Esophagus muscularis mucosa (tissue), 4 donors: ENCODE measurements at regions not wholly inside any gene's neighbourhood (a gene's known extent, or its start where the extent isn't known, plus 50 kb on each side); places are given as distances from the start of the nearest gene placed in this dataset.

Experiments used
- DNase-seq: peaks from one replicate; pipeline ENCODE4 v3.0.0-alpha.2; 2017; ENCODE audit errors: extremely low spot score
- H3K27ac ChIP-seq, 4 donors: fragments of 200-600 bp; sonication (generic); replicated peaks in 1 of 4; 1 replicate in 3 of 4; 2 replicates in 1 of 4; pipeline ENCODE4 v1.5.1; 2016 to 2019; ENCODE audit warnings: mild to moderate bottlenecking in 1 of 4
- H3K27me3 ChIP-seq, 4 donors: fragments of 200-600 bp; sonication (generic); one replicate each; pipeline versions ENCODE4 v1.5.1 to v1.6.0; 2016 to 2019
- H3K36me3 ChIP-seq, 4 donors: fragments of 200-600 bp; sonication (generic); one replicate each; pipeline ENCODE4 v1.5.1; 2016 to 2019
- H3K4me1 ChIP-seq, 4 donors: fragments of 200-600 bp; sonication (generic); one replicate each; pipeline ENCODE4 v1.5.1; 2016 to 2019
- H3K4me3 ChIP-seq, 4 donors: fragments of 200-600 bp; sonication (generic); 1 replicate in 2 of 4; 2 replicates in 2 of 4; pipeline ENCODE4 v1.5.1; 2016 to 2019; ENCODE audit warnings: mild to moderate bottlenecking in 4 of 4, moderate library complexity in 1 of 4
- H3K9me3 ChIP-seq, 4 donors: fragments of 200-600 bp; sonication (generic); 1 replicate in 3 of 4; 2 replicates in 1 of 4; pipeline ENCODE4 v1.5.1; 2016 to 2019
- EP300 ChIP-seq: sonication (generic); formaldehyde crosslinking; IDR thresholded peaks from one replicate; pipeline ENCODE4 v1.6.1; 2017; ENCODE audit warnings: antibody characterized with exemption
- POLR2A ChIP-seq: fragments of 450-650 bp; IDR thresholded peaks from one replicate; pipeline ENCODE4 v1.6.1; 2017; ENCODE audit warnings: antibody characterized with exemption, moderate library complexity, mild to moderate bottlenecking, low read depth
- POLR2AphosphoS5 ChIP-seq, 2 donors: sonication (generic); formaldehyde crosslinking; IDR thresholded peaks; one replicate each; pipeline ENCODE4 v1.6.1; 2017; ENCODE audit warnings: antibody characterized with exemption in 2 of 2
- WGBS: methylation state at CpG from one replicate; pipeline ENCODE4 v1.1.5; 2018; 5-methylcytosine and 5-hydroxymethylcytosine counted together
- intact Hi-C: fragments of 100-400 bp; cut with DNase I; formaldehyde crosslinking; loops from one replicate; pipeline ENCODE4 v1.15.1; 2023
- TF ChIP-seq, protein P1 (sequence below), 3 experiments: fragments of 200-600 bp in 2 of 3; fragments of 450-650 bp in 1 of 3; sonication (generic) in 2 of 3; IDR thresholded peaks; one replicate each; pipeline ENCODE4 v1.5.1; 2017 to 2019; ENCODE audit warnings: antibody characterized with exemption in 3 of 3, mild to moderate bottlenecking in 2 of 3, moderate library complexity in 1 of 3

DNA sequence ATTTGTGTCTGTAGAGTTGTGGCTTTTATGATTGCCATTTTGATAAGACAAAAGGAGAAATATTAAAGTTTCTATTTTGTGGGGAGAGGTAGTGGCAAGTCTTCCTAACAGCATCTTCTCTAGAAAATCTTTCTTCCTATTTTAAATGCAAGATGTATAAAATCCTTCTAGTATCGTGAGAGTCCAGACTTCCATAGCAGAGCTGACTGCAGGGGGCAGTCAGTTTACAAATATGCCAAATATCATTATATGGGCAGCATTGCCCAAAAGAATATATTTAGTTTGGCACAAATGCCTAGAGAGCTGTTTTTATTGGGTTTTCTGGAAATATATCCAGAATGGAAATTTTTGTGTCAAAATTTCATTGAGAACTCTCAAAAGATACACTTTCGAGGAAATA lies 82.1 kb upstream of the ALDH1A1 start:
- Histone ChIP-seq H3K27ac (no peak overlapping the region), H3K4me3 (no peak overlapping the region), H3K4me1 (peaks cover 5 to 41% (median 30%) of the 10 kb centered on the region in 4 donors), H3K36me3 (no peaks in the 10 kb centered on the region), H3K9me3 (no peaks in the 10 kb centered on the region), H3K27me3 (no peaks in the 10 kb centered on the region)
- intact Hi-C loops = loop anchor here (10.0 kb wide), 1 partner anchor 120 kb away; the partner anchor contains the start of gene ANXA1
- DNase-seq = no peak
- WGBS = 86% methylated on average over 2 of the region's 2 CpGs
- TF ChIP-seq, protein P1, sequence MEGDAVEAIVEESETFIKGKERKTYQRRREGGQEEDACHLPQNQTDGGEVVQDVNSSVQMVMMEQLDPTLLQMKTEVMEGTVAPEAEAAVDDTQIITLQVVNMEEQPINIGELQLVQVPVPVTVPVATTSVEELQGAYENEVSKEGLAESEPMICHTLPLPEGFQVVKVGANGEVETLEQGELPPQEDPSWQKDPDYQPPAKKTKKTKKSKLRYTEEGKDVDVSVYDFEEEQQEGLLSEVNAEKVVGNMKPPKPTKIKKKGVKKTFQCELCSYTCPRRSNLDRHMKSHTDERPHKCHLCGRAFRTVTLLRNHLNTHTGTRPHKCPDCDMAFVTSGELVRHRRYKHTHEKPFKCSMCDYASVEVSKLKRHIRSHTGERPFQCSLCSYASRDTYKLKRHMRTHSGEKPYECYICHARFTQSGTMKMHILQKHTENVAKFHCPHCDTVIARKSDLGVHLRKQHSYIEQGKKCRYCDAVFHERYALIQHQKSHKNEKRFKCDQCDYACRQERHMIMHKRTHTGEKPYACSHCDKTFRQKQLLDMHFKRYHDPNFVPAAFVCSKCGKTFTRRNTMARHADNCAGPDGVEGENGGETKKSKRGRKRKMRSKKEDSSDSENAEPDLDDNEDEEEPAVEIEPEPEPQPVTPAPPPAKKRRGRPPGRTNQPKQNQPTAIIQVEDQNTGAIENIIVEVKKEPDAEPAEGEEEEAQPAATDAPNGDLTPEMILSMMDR (IDR thresholded peaks at IDR 0.05) = no peak
- TF ChIP-seq EP300 (no peak), POLR2AphosphoS5 (IDR thresholded peaks at IDR 0.05) (no peak), POLR2A (no peak)

DNA sequence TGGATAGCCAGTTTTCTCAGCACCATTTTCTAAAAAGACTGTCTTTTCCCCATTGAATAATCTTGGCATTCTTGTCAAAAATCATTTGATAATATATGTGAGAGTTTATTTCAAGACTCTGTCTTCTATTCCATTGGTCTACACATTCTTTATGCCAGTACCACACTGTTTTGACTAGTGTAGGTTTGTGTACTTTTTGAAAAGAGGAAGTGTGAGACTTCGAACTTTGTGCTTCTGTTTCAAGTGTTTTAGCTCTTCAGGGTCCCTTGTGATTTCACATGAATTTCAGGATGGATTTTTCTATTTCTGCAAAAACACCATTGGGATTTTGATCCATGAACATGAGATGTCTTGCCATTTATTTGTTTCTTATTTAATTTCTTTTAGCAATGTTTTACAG lies 78.5 kb upstream of the ALDH1A1 start:
- no peaks in the 10 kb centered on the region for H3K9me3 ChIP-seq
- WGBS = 83% methylated on average over 1 of the region's 1 CpG
- peaks cover 0 to 5% (median 0%) of the 10 kb centered on the region in 4 donors for H3K4me1 ChIP-seq
- no peak overlapping the region for H3K4me3 ChIP-seq
- DNase-seq = no peak
- H3K36me3 ChIP-seq = no peaks in the 10 kb centered on the region
- TF ChIP-seq POLR2AphosphoS5 (IDR thresholded peaks at IDR 0.05) (no peak), POLR2A (no peak), EP300 (no peak)
- TF ChIP-seq, protein P1 (IDR thresholded peaks at IDR 0.05) = no peak
- H3K27ac ChIP-seq = no peak overlapping the region
- no peaks in the 10 kb centered on the region for H3K27me3 ChIP-seq
- intact Hi-C loops = loop anchor here (10.0 kb wide), 1 partner anchor 123 kb away; the partner anchor contains the start of gene ANXA1

DNA sequence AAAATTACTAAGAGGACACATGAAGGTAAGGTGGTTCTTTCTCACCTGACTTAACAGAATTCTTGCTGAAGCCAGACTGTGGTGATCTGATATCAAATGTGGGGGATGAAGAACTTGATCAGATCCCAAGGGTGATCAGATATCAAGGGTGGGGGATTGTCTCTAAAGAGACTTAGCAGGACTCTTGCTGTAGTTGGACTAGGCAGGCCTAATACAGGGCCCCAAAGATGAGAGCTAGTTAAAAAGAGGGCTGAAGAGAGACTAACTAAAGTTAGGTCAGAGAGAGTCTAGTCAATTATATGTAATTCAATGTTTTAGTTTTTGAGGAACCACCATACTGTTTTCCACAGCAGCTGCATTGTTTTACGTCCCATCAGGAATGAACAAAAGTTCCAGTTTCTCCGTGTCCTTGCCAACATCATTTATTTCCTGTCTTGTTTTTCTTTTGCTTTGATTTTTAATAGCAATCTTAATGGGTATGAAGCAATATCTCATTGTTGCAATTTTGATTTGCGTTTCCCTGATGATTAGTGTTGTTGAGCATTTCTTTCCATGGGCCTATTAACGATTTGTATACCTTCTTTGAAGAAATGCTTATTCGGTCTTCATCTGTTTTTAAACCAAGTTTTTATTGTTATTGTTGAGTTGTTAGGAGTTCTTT lies 77.6 kb upstream of the ALDH1A1 start:
- Histone ChIP-seq H3K27ac (no peak overlapping the region), H3K27me3 (no peaks in the 10 kb centered on the region), H3K36me3 (no peaks in the 10 kb centered on the region), H3K4me3 (no peak overlapping the region), H3K9me3 (no peaks in the 10 kb centered on the region), H3K4me1 (no peaks in the 10 kb centered on the region)
- DNase-seq = no peak
- TF ChIP-seq EP300 (no peak), POLR2AphosphoS5 (IDR thresholded peaks at IDR 0.05) (no peak), POLR2A (no peak)
- TF ChIP-seq, protein P1 (IDR thresholded peaks at IDR 0.05) = no peak
- 79% methylated on average over 5 of the region's 5 CpGs for WGBS
- intact Hi-C loops = loop anchor here (10.0 kb wide), 1 partner anchor 124 kb away; the partner anchor contains the start of gene ANXA1

GRCh38 chr9:73029346-73029745 lies 76.5 kb upstream of the ALDH1A1 start:
- Histone ChIP-seq H3K4me1 (no peaks in the 10 kb centered on the region), H3K27me3 (no peaks in the 10 kb centered on the region), H3K9me3 (no peaks in the 10 kb centered on the region), H3K4me3 (no peak overlapping the region), H3K36me3 (no peaks in the 10 kb centered on the region), H3K27ac (no peak overlapping the region)
- no peak for DNase-seq
- intact Hi-C loops = no loop called here
- TF ChIP-seq EP300 (no peak), POLR2A (no peak), POLR2AphosphoS5 (IDR thresholded peaks at IDR 0.05) (no peak)
- TF ChIP-seq, protein P1 (IDR thresholded peaks at IDR 0.05) = no peak

GRCh38 chr9:73026375-73026774 lies 73.5 kb upstream of the ALDH1A1 start:
- H3K27ac ChIP-seq = no peak overlapping the region
- H3K9me3 ChIP-seq = no peaks in the 10 kb centered on the region
- intact Hi-C loops = no loop called here
- no peak for DNase-seq
- 95% methylated on average over 5 of the region's 5 CpGs for WGBS
- TF ChIP-seq POLR2A (no peak), EP300 (no peak), POLR2AphosphoS5 (IDR thresholded peaks at IDR 0.05) (no peak)
- TF ChIP-seq, protein P1 (IDR thresholded peaks at IDR 0.05) = no peak
- no peaks in the 10 kb centered on the region for H3K27me3 ChIP-seq
- H3K4me3 ChIP-seq = no peak overlapping the region
- peaks cover 0 to 25% (median 20%) of the 10 kb centered on the region in 4 donors for H3K4me1 ChIP-seq
- no peaks in the 10 kb centered on the region for H3K36me3 ChIP-seq
